ENCODE measurements at regions not wholly inside any gene's neighbourhood (a gene's known extent, or its start where the extent isn't known, plus 50 kb on each side); places are given as distances from the start of the nearest gene placed in this dataset.

DNA sequence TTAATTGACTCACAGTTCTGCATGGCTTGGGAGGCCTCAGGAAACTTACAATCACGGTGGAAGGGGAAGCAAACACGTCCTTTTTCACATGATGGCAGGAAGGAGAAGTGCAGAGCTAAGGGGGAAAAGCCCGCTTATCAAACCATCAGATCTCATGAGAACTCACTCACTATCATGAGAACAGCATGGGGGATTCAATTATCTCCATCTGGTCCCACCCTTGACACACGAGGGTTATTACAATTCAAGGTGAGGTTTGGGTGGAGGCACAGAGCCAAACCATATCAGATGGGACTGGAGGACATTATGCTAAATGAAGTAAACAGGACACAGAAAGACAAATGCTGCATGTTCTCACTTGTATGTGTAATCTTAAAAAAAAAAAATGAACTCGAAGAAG lies 141.4 kb upstream of the HABP2 start:
- Mint-ChIP-seq H3K4me1 (no peaks in the 10 kb centered on the region), H3K27ac (no peak overlapping the region), H3K27me3 (ENCODE audit: low read depth in 2 of 2) (peaks cover 8 to 49% of the 10 kb centered on the region in 2 donors), H3K9me3 (no peaks in the 10 kb centered on the region), H3K4me3 (no peak overlapping the region), H3K36me3 (no peaks in the 10 kb centered on the region)
- 19% methylated on average over 4 of the region's 5 CpGs for WGBS (ENCODE audit: insufficient coverage)
- H3K4me3 ChIP-seq (ENCODE audit: low read length): no peak overlapping the region
- H3K9me3 ChIP-seq (ENCODE audit: control insufficient read depth, insufficient read depth, low read length): no peaks in the 10 kb centered on the region
- DNase-seq: no peak
- TF ChIP-seq, protein P1, sequence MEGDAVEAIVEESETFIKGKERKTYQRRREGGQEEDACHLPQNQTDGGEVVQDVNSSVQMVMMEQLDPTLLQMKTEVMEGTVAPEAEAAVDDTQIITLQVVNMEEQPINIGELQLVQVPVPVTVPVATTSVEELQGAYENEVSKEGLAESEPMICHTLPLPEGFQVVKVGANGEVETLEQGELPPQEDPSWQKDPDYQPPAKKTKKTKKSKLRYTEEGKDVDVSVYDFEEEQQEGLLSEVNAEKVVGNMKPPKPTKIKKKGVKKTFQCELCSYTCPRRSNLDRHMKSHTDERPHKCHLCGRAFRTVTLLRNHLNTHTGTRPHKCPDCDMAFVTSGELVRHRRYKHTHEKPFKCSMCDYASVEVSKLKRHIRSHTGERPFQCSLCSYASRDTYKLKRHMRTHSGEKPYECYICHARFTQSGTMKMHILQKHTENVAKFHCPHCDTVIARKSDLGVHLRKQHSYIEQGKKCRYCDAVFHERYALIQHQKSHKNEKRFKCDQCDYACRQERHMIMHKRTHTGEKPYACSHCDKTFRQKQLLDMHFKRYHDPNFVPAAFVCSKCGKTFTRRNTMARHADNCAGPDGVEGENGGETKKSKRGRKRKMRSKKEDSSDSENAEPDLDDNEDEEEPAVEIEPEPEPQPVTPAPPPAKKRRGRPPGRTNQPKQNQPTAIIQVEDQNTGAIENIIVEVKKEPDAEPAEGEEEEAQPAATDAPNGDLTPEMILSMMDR (IDR thresholded peaks at IDR 0.05): no peak
- no peaks in the 10 kb centered on the region for H3K36me3 ChIP-seq (ENCODE audit: control insufficient read depth, insufficient read depth, low read length)
- H3K4me1 ChIP-seq (ENCODE audit: control insufficient read depth, insufficient read depth, low read length): no peaks in the 10 kb centered on the region
- no peaks in the 10 kb centered on the region for H3K27me3 ChIP-seq (ENCODE audit: control insufficient read depth, insufficient read depth, low read length)
- no peak overlapping the region for H3K27ac ChIP-seq (ENCODE audit: low read length)
- ATAC-seq: no peak
- intact Hi-C loops (cut with micrococcal nuclease): no loop called here

DNA sequence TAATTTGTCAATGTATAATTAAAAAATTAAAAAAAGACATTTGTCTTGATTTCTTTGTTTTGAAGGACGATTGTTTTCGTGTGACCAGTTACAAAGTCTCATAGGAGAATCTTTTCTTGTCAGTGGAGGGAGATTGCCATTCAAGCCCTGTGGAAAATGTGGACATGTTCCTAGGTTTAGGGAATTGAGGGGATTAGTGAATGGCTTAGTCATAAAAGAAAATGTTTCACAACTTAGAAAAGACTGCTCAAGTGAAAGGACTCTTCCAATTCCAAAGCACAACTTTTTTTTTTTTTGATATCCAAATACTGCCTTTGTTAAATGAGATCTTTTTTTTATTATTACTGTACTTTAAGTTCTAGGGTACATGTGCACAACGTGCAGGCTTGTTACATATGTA lies 140.7 kb upstream of the HABP2 start:
- no peaks in the 10 kb centered on the region for H3K9me3 Mint-ChIP-seq
- TF ChIP-seq, protein P1 (IDR thresholded peaks at IDR 0.05): no peak
- H3K9me3 ChIP-seq (ENCODE audit: control insufficient read depth, insufficient read depth, low read length): no peaks in the 10 kb centered on the region
- DNase-seq (no peak), ATAC-seq (no peak)
- H3K4me1 Mint-ChIP-seq: no peaks in the 10 kb centered on the region
- H3K4me3 ChIP-seq (ENCODE audit: low read length): no peak overlapping the region
- H3K36me3 ChIP-seq (ENCODE audit: control insufficient read depth, insufficient read depth, low read length): no peaks in the 10 kb centered on the region
- no peaks in the 10 kb centered on the region for H3K4me1 ChIP-seq (ENCODE audit: control insufficient read depth, insufficient read depth, low read length)
- H3K27me3 ChIP-seq (ENCODE audit: control insufficient read depth, insufficient read depth, low read length): no peaks in the 10 kb centered on the region
- intact Hi-C loops (cut with micrococcal nuclease): no loop called here
- H3K27me3 Mint-ChIP-seq (ENCODE audit: low read depth in 2 of 2): peaks cover 12 to 44% of the 10 kb centered on the region in 2 donors
- 87% methylated on average over 3 of the region's 3 CpGs for WGBS (ENCODE audit: insufficient coverage)
- H3K36me3 Mint-ChIP-seq: no peaks in the 10 kb centered on the region
- H3K27ac ChIP-seq (ENCODE audit: low read length): no peak overlapping the region
- no peak overlapping the region for H3K4me3 Mint-ChIP-seq
- H3K27ac Mint-ChIP-seq: no peak overlapping the region

DNA sequence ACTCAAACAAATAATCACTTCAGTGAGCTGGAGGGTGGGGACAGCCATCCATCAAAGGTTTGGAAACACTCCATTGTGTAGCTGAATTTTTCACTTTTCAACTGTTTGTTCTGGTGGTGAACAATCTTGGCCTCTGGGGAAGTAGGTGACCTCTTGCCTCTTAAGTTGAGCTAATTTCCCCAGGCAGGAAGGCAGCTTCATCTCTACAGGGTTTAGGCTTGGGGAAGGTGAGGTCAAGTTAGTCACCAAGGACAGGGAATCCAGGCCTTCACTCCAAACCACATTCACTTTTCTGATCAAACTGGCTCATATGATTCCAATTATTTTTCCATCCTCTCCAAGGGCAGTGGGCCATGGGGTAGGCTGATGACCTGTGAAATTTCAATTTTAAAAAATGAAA lies 138.3 kb upstream of the HABP2 start:
- Histone ChIP-seq H3K4me3 (ENCODE audit: low read length) (no peak overlapping the region), H3K4me1 (ENCODE audit: control insufficient read depth, insufficient read depth, low read length) (no peaks in the 10 kb centered on the region), H3K27me3 (ENCODE audit: control insufficient read depth, insufficient read depth, low read length) (no peaks in the 10 kb centered on the region), H3K27ac (ENCODE audit: low read length) (no peak overlapping the region), H3K36me3 (ENCODE audit: control insufficient read depth, insufficient read depth, low read length) (no peaks in the 10 kb centered on the region), H3K9me3 (ENCODE audit: control insufficient read depth, insufficient read depth, low read length) (no peaks in the 10 kb centered on the region)
- Mint-ChIP-seq H3K4me1 (no peaks in the 10 kb centered on the region), H3K27ac (no peak overlapping the region), H3K9me3 (peaks cover 0 to 3% of the 10 kb centered on the region in 2 donors), H3K27me3 (ENCODE audit: low read depth in 2 of 2) (peaks cover 15 to 41% of the 10 kb centered on the region in 2 donors), H3K4me3 (no peak overlapping the region), H3K36me3 (no peaks in the 10 kb centered on the region)
- no peak for ATAC-seq
- intact Hi-C loops (cut with micrococcal nuclease): no loop called here
- TF ChIP-seq, protein P1 (IDR thresholded peaks at IDR 0.05): no peak
- no peak for DNase-seq

DNA sequence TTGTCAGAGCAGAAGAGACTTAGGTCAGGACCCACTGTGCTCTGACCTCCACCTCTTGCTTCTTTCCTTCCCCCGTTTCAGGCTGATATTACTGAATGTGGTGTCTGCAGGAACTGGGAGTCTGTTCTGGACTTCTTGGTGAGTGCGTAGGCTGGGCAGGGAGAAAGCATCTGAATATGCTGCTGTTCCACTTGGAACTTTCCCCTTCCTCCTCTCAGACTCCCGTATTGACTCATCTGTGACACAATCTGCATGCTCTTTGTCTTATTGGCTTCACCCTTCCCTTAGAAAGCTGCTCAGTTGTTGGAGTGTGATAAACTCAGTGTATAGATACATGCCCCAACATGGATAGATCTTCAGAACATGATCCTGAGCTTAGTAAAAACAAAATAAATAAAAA lies 137.6 kb upstream of the HABP2 start:
- intact Hi-C loops (cut with micrococcal nuclease): no loop called here
- no peaks in the 10 kb centered on the region for H3K4me1 Mint-ChIP-seq
- H3K4me3 ChIP-seq (ENCODE audit: low read length): no peak overlapping the region
- TF ChIP-seq, protein P1 (IDR thresholded peaks at IDR 0.05): no peak
- no peak overlapping the region for H3K27ac Mint-ChIP-seq
- ATAC-seq (no peak), DNase-seq (no peak)
- H3K36me3 ChIP-seq (ENCODE audit: control insufficient read depth, insufficient read depth, low read length): no peaks in the 10 kb centered on the region
- no peak overlapping the region for H3K27ac ChIP-seq (ENCODE audit: low read length)
- no peaks in the 10 kb centered on the region for H3K27me3 ChIP-seq (ENCODE audit: control insufficient read depth, insufficient read depth, low read length)
- peaks cover 3% of the 10 kb centered on the region in 2 donors for H3K9me3 Mint-ChIP-seq
- H3K9me3 ChIP-seq (ENCODE audit: control insufficient read depth, insufficient read depth, low read length): no peaks in the 10 kb centered on the region
- H3K27me3 Mint-ChIP-seq (ENCODE audit: low read depth in 2 of 2): peaks cover 15 to 41% of the 10 kb centered on the region in 2 donors
- H3K4me1 ChIP-seq (ENCODE audit: control insufficient read depth, insufficient read depth, low read length): no peaks in the 10 kb centered on the region
- H3K4me3 Mint-ChIP-seq: no peak overlapping the region
- 69% methylated on average over 3 of the region's 3 CpGs for WGBS (ENCODE audit: insufficient coverage)
- no peaks in the 10 kb centered on the region for H3K36me3 Mint-ChIP-seq

Data from natural killer cell (primary cell).